Right lobe of liver (tissue), 4 donors: ENCODE measurements at regions not wholly inside any gene's neighbourhood (a gene's known extent, or its start where the extent isn't known, plus 50 kb on each side); places are given as distances from the start of the nearest gene placed in this dataset.

ENCODE experiments used
- CTCF ChIP-seq, 4 donors: fragments of 200-600 bp in 3 of 4; fragments of 450-650 bp in 1 of 4; IDR thresholded peaks; one replicate each; pipeline versions ENCODE4 v1.5.1 to v1.8.0; 2016 to 2022; ENCODE audit warnings: antibody characterized with exemption in 4 of 4, mild to moderate bottlenecking in 2 of 4
- POLR2A ChIP-seq: fragments of 450-650 bp; IDR thresholded peaks from one replicate; pipeline ENCODE4 v1.6.1; 2017; ENCODE audit warnings: antibody characterized with exemption, mild to moderate bottlenecking
- donor health status: DM: no; HTN: no; CAD: no.
- donor health status: DM: no; HTN: no; CAD: no.
- donor health status: DM: no; HTN: yes; CAD: no.

DNA sequence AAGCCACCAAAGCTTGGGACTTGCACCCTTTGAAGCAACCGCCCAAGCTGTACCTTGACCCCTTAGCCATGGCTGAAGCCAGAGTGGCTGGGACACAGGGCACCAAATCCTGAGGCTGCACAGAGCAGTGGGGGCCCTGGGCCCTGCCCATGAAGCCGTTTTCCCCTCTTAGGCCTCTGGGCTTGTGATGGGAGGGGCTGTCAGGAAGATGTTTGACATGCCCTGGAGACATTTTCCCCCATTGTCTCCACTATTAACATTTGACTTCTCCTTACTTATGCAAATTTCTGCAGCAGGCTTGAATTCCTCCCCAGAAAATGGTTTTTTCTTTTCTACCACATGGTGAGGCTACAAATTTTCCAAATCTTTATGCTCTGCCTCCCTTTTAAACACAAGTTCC is 522.2 kb downstream of the EDEM1 start:
- TF ChIP-seq CTCF (IDR thresholded peaks at IDR 0.05) (no peak), POLR2A (no peak)
